GM12891 (cell line): ENCODE measurements at regions not wholly inside any gene's neighbourhood (a gene's known extent, or its start where the extent isn't known, plus 50 kb on each side); places are given as distances from the start of the nearest gene placed in this dataset.

Experiments
- DNase-seq: peaks from one replicate; pipeline ENCODE4 v3.0.0; 2011; ENCODE audit warnings: low spot score; ENCODE audit not compliant: insufficient read length
- FAIRE-seq: peaks from 2 replicates; lab custom pipeline; 2011; peaks lifted over from hg19 to GRCh38; lab: Jason Lieb, UNC
- PAX5 ChIP-seq: IDR thresholded peaks from 2 replicates; pipeline ENCODE4 v1.6.1; 2011; ENCODE audit warnings: low read length, moderate library complexity, mild to moderate bottlenecking; ENCODE audit not compliant: insufficient read depth, severe bottlenecking
- POLR2A ChIP-seq: IDR thresholded peaks from 2 replicates; pipeline ENCODE4 v1.6.1; 2011; ENCODE audit warnings: low read depth, low read length, control low read depth
- POLR2AphosphoS5 ChIP-seq: IDR thresholded peaks from 2 replicates; pipeline ENCODE4 v1.6.1; 2011; ENCODE audit warnings: low read depth, low read length, control low read depth
- POU2F2 ChIP-seq: IDR thresholded peaks from 2 replicates; pipeline ENCODE4 v1.6.1; 2011; ENCODE audit warnings: low read depth, mild to moderate bottlenecking, control low read depth, low read length, moderate library complexity
- SPI1 ChIP-seq: IDR thresholded peaks from 2 replicates; pipeline ENCODE4 v1.6.1; 2011; ENCODE audit warnings: low read depth, low read length, control low read depth
- TAF1 ChIP-seq: IDR thresholded peaks from 2 replicates; pipeline ENCODE4 v1.6.1; 2011; ENCODE audit warnings: low read depth, low read length, control low read depth

- no peak for TF ChIP-seq POLR2AphosphoS5
- TF ChIP-seq POU2F2 = no peak
- no peak for TF ChIP-seq PAX5
- no peak for TF ChIP-seq TAF1
- no peak for TF ChIP-seq POLR2A
- no peak for TF ChIP-seq SPI1
- DNase-seq = no peak
- FAIRE-seq = no peak
Measured at GRCh38 chr15:79676621-79677020, 220.2 kb downstream of the MTHFS start.

GRCh38 chr15:79677241-79677640 is 219.6 kb downstream of the MTHFS start:
- no peak for TF ChIP-seq PAX5
- no peak for TF ChIP-seq TAF1
- TF ChIP-seq SPI1 = no peak
- no peak for TF ChIP-seq POU2F2
- no peak for TF ChIP-seq POLR2A
- no peak for TF ChIP-seq POLR2AphosphoS5
- FAIRE-seq (no peak), DNase-seq (no peak)

GRCh38 chr15:79678032-79678701 is 218.6 kb downstream of the MTHFS start:
- FAIRE-seq (no peak), DNase-seq (no peak)
- TF ChIP-seq TAF1 (no peak), POU2F2 (no peak), SPI1 (no peak), POLR2A (no peak), POLR2AphosphoS5 (no peak), PAX5 (no peak)

- DNase-seq (no peak), FAIRE-seq (no peak)
- TF ChIP-seq SPI1 (no peak), POLR2A (no peak), POLR2AphosphoS5 (no peak), TAF1 (no peak), PAX5 (no peak), POU2F2 (no peak)
Measured at GRCh38 chr15:79680720-79681119, 216.1 kb downstream of the MTHFS start.

GRCh38 chr15:79682285-79682684 is 214.5 kb downstream of the MTHFS start:
- FAIRE-seq (no peak), DNase-seq (no peak)
- no peak for TF ChIP-seq POLR2AphosphoS5
- TF ChIP-seq SPI1 = no peak
- TF ChIP-seq PAX5 = no peak
- no peak for TF ChIP-seq TAF1
- no peak for TF ChIP-seq POLR2A
- no peak for TF ChIP-seq POU2F2

- DNase-seq (no peak), FAIRE-seq (no peak)
- TF ChIP-seq POU2F2 = no peak
- TF ChIP-seq SPI1 = no peak
- no peak for TF ChIP-seq POLR2A
- TF ChIP-seq TAF1 = no peak
Measured at GRCh38 chr15:79682851-79683288, 213.9 kb downstream of the MTHFS start.

GRCh38 chr15:79689030-79689429 is 207.8 kb downstream of the MTHFS start:
- FAIRE-seq (no peak), DNase-seq (no peak)
- TF ChIP-seq POLR2A = no peak
- TF ChIP-seq SPI1 = no peak
- no peak for TF ChIP-seq PAX5
- no peak for TF ChIP-seq POU2F2
- no peak for TF ChIP-seq TAF1
- TF ChIP-seq POLR2AphosphoS5 = no peak

- no peak for DNase-seq
- FAIRE-seq = no peak
- TF ChIP-seq POLR2A (no peak), SPI1 (no peak), PAX5 (no peak), POLR2AphosphoS5 (no peak), POU2F2 (no peak), TAF1 (no peak)
Measured at GRCh38 chr15:79700951-79701480, 195.8 kb downstream of the MTHFS start.

- DNase-seq = no peak
- TF ChIP-seq POLR2A (no peak), TAF1 (no peak), SPI1 (no peak), PAX5 (no peak), POU2F2 (no peak), POLR2AphosphoS5 (no peak)
- no peak for FAIRE-seq
Measured at GRCh38 chr15:79702621-79703020, 194.2 kb downstream of the MTHFS start.
